ENCODE measurements at regions not wholly inside any gene's neighbourhood (a gene's known extent, or its start where the extent isn't known, plus 50 kb on each side); places are given as distances from the start of the nearest gene placed in this dataset.
A peak's percentile ranks its signal among the peaks of the same experiment; 100 is the strongest.

DNA sequence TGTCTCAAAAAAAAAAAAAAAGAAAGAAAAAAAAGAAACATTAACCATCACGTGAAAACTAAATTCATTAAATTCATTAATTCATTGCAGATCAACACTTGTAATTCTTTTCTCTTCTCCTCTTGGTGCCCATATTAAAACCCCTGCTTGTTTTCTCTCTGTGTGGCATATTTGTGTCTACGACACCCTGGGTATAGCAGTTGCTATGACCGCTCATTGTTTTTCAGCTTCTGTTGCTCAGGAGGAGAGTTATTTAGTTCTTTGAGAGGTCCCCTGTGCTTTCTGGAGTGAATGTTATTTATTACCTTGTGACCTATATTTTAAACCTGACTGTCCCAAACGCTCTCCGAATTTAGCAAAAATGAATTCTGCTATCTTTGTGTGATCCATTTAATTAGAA lies 62.3 kb upstream of the CLMP start:
- Histone ChIP-seq H3K27me3 (ENCODE audit: insufficient read depth, low read length) (no peaks in the 10 kb centered on the region), H4K20me1 (ENCODE audit: insufficient read depth, low read length) (no peaks in the 10 kb centered on the region), H3K36me3 (ENCODE audit: insufficient read depth, low read length) (no peaks in the 10 kb centered on the region), H2AFZ (ENCODE audit: low read length) (no peak overlapping the region), H3K9me3 (ENCODE audit: low read depth, low read length) (no peaks in the 10 kb centered on the region), H3K27ac (ENCODE audit: low read depth, low read length) (no peak overlapping the region), H3K4me1 (ENCODE audit: insufficient read depth, low read length) (peaks cover 10% of the 10 kb centered on the region), H3K4me2 (ENCODE audit: insufficient read depth, low read length) (no peak overlapping the region), H3K79me2 (ENCODE audit: insufficient read depth, low read length) (no peaks in the 10 kb centered on the region), H3K4me3 (ENCODE audit: insufficient read depth, low read length) (no peak overlapping the region)
- no peak for DNase-seq (ENCODE audit: insufficient read length, low spot score, missing footprints)
- TF ChIP-seq, protein P1, sequence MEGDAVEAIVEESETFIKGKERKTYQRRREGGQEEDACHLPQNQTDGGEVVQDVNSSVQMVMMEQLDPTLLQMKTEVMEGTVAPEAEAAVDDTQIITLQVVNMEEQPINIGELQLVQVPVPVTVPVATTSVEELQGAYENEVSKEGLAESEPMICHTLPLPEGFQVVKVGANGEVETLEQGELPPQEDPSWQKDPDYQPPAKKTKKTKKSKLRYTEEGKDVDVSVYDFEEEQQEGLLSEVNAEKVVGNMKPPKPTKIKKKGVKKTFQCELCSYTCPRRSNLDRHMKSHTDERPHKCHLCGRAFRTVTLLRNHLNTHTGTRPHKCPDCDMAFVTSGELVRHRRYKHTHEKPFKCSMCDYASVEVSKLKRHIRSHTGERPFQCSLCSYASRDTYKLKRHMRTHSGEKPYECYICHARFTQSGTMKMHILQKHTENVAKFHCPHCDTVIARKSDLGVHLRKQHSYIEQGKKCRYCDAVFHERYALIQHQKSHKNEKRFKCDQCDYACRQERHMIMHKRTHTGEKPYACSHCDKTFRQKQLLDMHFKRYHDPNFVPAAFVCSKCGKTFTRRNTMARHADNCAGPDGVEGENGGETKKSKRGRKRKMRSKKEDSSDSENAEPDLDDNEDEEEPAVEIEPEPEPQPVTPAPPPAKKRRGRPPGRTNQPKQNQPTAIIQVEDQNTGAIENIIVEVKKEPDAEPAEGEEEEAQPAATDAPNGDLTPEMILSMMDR (IDR thresholded peaks at IDR 0.05; ENCODE audit: extremely low read depth, low read depth, low read length) = no peak

DNA sequence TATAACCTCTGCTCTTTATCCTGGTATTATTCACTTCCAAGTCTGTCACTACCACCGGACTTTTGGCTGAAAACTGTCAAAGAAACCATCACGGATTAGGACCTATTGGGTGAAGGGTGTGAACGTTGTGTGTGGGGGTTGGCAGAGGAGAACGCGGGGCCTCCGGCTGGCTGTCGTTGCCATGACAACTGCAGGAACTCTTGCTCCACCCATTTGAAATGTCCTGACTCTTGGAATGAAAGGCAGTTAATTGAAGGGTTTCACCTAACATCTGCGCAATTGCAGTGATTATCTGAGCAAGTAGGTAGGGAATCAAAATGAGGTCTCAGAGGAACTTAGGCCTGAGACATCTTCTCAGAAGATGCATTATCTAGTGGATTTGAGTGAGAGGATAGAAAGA lies 60.9 kb upstream of the CLMP start:
- no peak overlapping the region for H3K4me3 ChIP-seq (ENCODE audit: insufficient read depth, low read length)
- peaks cover 17% of the 10 kb centered on the region for H3K4me1 ChIP-seq (ENCODE audit: insufficient read depth, low read length)
- no peaks in the 10 kb centered on the region for H3K9me3 ChIP-seq (ENCODE audit: low read depth, low read length)
- no peaks in the 10 kb centered on the region for H3K27me3 ChIP-seq (ENCODE audit: insufficient read depth, low read length)
- DNase-seq (ENCODE audit: insufficient read length, low spot score, missing footprints) = peak; percentile 35
- no peaks in the 10 kb centered on the region for H3K79me2 ChIP-seq (ENCODE audit: insufficient read depth, low read length)
- peak overlapping the region; percentile 34 for H2AFZ ChIP-seq (ENCODE audit: low read length)
- H3K4me2 ChIP-seq (ENCODE audit: insufficient read depth, low read length) = no peak overlapping the region
- no peak overlapping the region for H3K27ac ChIP-seq (ENCODE audit: low read depth, low read length)
- no peaks in the 10 kb centered on the region for H4K20me1 ChIP-seq (ENCODE audit: insufficient read depth, low read length)
- TF ChIP-seq, protein P1 (IDR thresholded peaks at IDR 0.05; ENCODE audit: extremely low read depth, low read depth, low read length) = no peak
- no peaks in the 10 kb centered on the region for H3K36me3 ChIP-seq (ENCODE audit: insufficient read depth, low read length)

DNA sequence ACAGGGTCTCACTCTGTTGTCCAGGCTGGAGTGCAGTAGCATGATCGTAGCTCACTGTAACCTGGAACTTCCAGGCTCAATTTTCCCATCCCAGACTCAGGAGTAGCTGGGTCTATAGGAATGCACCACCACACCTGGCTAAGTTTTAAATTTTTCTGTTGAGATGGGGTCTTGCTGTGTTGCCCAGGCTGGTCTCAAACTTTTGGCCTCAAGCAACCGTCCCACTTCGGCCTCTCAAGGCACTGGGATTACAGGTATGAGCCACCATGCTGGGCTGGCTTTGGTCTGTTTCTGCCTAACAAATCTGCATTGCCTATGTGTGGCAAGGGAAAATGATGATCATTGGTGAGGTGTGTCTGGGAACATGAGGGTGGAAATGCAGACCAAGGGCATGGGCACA lies 59.3 kb upstream of the CLMP start:
- TF ChIP-seq, protein P1 (IDR thresholded peaks at IDR 0.05; ENCODE audit: extremely low read depth, low read depth, low read length) = no peak
- DNase-seq (ENCODE audit: insufficient read length, low spot score, missing footprints) = no peak
- H3K79me2 ChIP-seq (ENCODE audit: insufficient read depth, low read length) = no peaks in the 10 kb centered on the region
- H3K4me1 ChIP-seq (ENCODE audit: insufficient read depth, low read length) = peaks cover 16% of the 10 kb centered on the region
- no peaks in the 10 kb centered on the region for H4K20me1 ChIP-seq (ENCODE audit: insufficient read depth, low read length)
- no peak overlapping the region for H3K4me2 ChIP-seq (ENCODE audit: insufficient read depth, low read length)
- H2AFZ ChIP-seq (ENCODE audit: low read length) = no peak overlapping the region
- no peaks in the 10 kb centered on the region for H3K36me3 ChIP-seq (ENCODE audit: insufficient read depth, low read length)
- H3K4me3 ChIP-seq (ENCODE audit: insufficient read depth, low read length) = no peak overlapping the region
- H3K27me3 ChIP-seq (ENCODE audit: insufficient read depth, low read length) = no peaks in the 10 kb centered on the region
- no peak overlapping the region for H3K27ac ChIP-seq (ENCODE audit: low read depth, low read length)
- H3K9me3 ChIP-seq (ENCODE audit: low read depth, low read length) = no peaks in the 10 kb centered on the region

DNA sequence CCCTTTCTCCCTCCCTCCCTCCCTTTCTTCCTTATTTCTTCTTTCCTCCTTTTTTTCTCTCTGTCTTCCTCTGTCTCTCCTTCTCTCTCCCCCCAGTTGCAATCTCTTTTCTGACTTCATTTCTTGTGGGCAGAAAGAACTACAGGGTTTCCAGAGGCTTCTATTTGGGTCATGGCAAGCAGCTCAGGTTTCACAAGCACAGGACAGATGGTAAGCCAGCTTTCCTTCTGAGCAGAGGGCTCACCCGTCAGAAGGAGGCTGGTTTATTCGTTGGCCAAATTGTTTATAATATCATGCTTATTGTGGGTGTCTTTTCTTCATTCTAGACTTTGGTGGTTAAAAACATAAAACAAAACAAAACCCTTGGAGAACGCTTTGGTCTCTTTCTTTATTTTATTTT lies 58.9 kb upstream of the CLMP start:
- H4K20me1 ChIP-seq (ENCODE audit: insufficient read depth, low read length) = no peaks in the 10 kb centered on the region
- H3K4me1 ChIP-seq (ENCODE audit: insufficient read depth, low read length) = peaks cover 19% of the 10 kb centered on the region
- H3K36me3 ChIP-seq (ENCODE audit: insufficient read depth, low read length) = no peaks in the 10 kb centered on the region
- H3K79me2 ChIP-seq (ENCODE audit: insufficient read depth, low read length) = no peaks in the 10 kb centered on the region
- H3K4me2 ChIP-seq (ENCODE audit: insufficient read depth, low read length) = no peak overlapping the region
- no peaks in the 10 kb centered on the region for H3K27me3 ChIP-seq (ENCODE audit: insufficient read depth, low read length)
- DNase-seq (ENCODE audit: insufficient read length, low spot score, missing footprints) = no peak
- no peak overlapping the region for H2AFZ ChIP-seq (ENCODE audit: low read length)
- TF ChIP-seq, protein P1 (IDR thresholded peaks at IDR 0.05; ENCODE audit: extremely low read depth, low read depth, low read length) = no peak
- no peak overlapping the region for H3K27ac ChIP-seq (ENCODE audit: low read depth, low read length)
- H3K4me3 ChIP-seq (ENCODE audit: insufficient read depth, low read length) = no peak overlapping the region
- no peaks in the 10 kb centered on the region for H3K9me3 ChIP-seq (ENCODE audit: low read depth, low read length)
